Right hindlimb (tissue), 1 donor: ENCODE measurements at regions not wholly inside any gene's neighbourhood (a gene's known extent, or its start where the extent isn't known, plus 50 kb on each side); places are given as distances from the start of the nearest gene placed in this dataset.

Experiments
- DNase-seq: peaks from one replicate; pipeline ENCODE4 v3.0.0-alpha.2; 2018

DNA sequence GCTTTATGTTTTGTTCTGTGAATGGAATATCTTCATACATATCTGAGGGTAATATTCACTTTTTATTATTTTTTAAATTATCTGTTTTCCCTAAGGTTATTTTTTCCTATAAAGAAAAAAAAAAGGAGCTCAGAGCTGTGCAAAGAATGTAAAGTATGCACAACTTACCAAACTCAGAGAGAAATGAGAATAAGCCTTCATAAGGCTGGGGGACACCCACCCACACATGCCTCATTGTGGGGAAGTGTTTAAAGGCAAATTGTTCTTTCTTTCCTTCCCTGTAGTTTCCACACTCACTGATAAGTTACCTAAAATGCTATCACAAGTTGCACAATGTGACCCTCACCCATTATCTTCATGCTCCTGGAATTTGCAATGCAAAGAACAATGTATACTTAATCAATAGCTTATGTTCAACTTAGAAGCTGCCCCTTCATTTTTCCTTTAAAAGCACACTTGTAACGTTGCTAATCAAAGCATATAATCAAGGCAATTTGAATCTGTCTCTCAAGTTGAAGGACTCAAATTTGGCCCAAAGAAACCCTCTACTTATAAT is 108.1 kb downstream of the GNAT3 start:
- DNase-seq: no peak

DNA sequence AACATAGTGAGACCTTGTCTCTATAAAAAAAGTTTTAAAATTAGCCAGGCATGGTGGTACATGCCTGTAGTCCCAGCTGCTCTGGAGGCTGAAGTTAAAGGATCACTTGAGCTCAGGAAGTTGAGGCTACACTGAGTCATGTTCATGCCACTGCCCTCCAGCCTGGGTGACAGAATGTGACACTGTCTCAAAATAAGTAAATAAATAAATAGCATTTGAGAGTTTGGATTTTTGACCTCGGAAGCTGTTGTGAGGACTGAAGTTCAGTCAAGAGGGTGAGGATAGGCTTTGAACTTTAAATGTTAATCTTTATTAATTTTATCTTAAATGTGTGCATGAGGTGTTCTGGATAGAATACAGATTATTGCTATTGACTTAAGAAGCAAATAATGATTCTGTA is 110.2 kb downstream of the GNAT3 start:
- DNase-seq: no peak

DNA sequence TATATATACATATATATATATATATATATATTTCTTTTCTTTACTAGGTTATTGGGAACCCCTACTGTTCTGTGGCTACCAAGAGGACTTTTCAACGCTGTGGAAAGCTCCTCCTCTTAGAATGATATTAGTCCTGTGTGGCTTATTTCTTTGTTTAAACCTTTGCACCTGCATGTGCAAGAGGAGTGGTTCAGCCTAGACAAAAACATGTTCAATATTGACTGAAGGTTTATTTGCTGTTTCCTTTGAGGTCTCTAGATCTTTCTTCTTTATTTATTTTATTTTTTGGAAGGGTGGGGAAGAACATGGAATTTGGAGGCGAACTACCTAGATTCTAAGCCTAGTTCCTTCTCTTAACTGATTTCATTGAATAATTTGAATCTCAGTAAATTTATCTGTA is 118.1 kb downstream of the GNAT3 start:
- no peak for DNase-seq

- DNase-seq: no peak
These were observed 119.4 kb downstream of the GNAT3 start for GRCh38 chr7:80392229-80393169.

- no peak for DNase-seq
These were observed 124.2 kb downstream of the GNAT3 start for GRCh38 chr7:80387634-80388193.

DNA sequence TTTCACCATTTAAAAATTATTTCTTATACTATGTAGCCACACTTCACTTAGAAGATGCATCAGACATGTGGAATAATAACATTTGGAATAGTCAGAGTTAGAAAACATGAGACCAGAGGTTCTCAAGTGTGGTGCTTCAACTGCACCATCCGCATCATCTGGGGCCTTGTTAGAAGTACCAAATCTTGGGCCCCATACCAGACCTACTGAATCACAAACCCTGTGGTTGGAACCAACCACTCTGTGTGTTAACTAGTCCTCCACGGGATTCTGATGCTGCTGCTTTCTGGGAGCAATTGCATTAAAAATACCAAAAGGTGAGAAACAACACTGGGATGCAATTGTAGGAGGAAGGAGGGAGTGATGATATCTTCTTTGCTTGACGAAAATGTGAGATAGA is 125.2 kb downstream of the GNAT3 start:
- DNase-seq: no peak

DNA sequence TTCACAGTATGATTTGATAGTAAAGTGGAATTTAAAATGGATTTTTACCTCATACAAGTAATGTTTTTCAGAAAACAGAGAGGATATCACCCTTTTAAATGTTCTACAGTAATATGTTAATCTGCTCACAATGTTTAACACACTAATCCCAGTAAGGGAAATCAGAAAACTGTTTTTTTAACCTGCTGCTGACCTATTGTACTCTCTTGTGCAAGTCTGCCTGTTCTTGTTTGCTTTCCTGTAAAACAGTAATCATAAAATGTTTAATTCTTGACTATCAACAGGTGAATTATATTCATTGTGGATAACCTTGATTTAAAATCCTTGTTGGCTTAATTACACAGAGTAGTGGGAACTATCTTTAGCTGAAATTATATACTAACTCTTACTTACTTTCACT is 126.4 kb downstream of the GNAT3 start:
- DNase-seq: no peak

DNA sequence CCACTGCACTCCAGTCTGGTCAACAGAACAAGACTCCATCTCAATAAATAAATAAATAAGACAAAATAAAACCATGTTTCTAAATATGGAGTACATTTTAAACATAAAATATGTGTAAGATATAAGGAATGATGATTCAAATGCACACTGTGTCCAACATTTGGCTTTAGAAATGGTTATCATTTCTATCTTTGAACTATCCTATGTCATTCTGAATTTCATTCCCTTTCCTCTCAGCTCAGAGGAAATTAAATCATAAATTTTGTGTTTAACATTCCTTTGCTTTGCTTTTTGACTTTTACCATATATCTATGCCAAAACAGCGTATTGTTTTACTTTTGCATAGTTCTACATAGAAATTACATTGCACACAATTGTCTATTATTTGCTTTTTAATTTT is 130.9 kb downstream of the GNAT3 start:
- no peak for DNase-seq

DNA sequence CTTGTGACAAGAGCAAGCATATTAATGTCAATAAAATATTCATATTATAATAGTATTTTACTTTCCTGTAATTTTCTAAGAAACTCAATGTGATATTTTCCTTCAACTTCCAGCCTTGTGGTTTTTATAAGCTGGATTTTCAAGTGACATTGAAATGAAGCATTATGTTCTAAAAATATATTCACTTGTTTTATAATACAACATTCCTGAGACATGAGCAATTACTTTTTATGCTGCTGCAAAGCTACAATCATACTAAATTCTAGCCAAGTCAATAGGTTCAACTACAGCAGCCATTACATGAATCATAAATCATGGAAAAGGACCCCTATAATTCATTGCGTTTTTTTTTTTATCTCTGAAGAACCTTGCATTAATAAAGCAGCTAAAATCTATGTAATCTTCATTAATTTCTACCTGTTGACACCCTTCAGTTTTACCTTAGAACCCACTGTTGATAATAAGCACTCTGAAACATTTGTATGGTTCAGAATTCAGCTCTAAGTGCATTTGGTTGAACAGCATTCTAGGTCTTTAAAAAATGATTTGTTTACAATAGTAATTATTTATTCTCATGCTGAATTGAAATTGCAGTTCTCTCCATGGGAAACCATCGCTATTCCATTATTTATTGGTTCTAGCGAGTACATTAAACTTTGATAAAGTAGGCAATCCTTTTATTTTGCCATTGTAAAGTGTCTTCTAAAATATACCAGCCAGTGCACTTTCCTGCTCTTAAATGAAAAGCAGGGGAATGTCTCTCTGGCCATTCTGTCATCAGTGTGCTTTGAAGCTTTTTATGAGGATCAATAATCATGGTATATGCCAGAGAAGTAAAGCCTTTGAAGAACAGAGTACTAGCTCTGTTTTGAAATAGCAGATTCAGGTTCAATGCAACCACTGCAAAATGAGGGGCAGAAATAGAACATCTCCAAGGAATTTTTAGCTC is 132.6 kb downstream of the GNAT3 start:
- DNase-seq: no peak

DNA sequence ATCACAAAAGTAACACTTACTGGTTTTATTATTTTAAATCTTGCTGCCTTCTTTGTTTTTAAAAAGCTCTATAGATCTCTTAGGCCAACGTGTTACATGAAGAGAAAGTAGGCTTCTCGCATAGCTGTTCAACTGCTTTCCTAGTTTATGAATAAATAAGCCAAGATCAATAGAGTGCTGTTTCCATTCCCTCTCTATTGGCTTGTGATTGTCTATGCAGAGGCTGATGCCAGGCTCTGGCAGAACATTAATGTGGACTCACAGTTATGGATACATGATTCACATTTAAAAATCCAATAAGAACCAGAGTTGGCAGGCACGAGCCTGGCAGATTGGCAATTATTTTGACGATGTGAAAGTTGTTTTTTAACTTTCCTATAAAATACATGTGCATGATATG is 137.5 kb downstream of the GNAT3 start:
- DNase-seq: peak; percentile 23

- DNase-seq: no peak
These were observed 138.3 kb downstream of the GNAT3 start for GRCh38 chr7:80373429-80374032.

DNA sequence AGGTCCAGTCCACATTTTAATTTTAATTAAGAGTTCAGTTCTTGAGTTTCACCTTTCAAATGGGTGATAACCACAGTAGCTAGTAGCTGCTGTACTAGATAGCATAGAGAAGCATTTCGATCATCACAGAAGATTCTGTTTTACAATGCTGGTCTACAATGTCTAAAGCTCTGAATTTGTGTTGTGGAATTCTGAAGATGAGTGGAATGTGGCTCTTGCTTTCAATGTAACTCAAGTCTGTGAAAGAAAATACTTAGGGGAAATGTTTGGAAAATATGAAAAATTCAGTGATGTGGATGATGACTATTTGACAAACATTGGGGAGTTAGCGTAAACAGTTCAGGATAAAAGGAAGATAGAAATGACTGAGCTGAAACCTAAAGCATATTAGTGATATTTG is 139.4 kb downstream of the GNAT3 start:
- DNase-seq: no peak

- DNase-seq: no peak
These were observed 141.3 kb downstream of the GNAT3 start for GRCh38 chr7:80370587-80370986.

DNA sequence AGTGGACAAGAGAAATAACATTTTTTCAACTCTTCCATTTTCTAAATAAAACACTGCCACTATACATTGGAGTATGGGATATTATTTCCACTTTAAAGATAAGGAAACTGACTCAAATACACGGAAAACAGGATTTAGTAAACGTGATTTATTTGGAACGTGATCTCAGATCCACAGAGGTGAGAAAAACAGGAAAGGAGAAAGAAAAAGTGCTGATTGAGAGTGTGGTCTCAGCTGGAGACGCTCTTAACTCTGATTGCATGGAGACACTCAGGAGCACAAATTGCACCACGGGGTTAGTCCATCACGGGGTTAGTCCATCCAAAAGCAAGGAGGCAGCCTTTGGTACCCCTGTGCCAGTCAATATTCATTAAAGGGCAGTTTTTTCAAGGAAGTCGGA is 142.5 kb downstream of the GNAT3 start:
- DNase-seq: no peak

DNA sequence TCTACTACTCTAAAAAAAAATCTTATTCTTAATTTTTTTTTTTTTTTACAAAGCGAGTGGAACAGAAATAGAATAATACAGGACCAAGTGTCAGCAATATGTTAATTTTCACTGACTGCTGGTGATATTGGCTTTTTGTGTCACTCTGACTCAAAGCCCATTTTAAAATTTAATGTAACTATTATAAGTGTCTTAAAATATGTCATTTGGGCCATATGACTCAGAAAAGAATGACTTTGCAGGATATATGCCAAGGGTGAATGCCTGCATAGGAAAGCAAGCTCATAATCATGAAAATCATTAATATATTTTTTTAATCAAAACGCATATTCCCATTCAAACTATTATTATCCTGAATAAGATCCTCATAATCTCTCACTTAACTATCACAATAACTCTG is 149.2 kb downstream of the GNAT3 start:
- no peak for DNase-seq

- DNase-seq: no peak
These were observed 149.8 kb downstream of the GNAT3 start for GRCh38 chr7:80362010-80362618.

DNA sequence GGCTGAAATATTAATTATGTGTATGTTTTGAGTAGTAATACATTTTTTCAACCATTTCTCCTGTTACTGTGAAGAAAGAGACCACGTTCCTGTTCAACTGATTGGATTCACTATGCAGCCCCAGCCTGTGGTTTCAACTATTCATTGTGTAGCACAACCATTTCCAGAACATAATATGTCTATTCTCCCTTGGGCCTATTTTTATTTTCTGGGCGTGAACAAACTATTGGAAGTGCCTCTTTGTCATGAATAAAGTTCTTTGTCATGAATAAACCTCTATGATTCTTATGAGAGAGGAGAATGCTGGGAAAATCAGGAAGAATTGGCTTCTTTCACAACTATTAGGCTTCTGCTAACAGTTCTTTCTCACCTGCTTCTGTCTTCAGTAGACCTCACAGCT is 152.4 kb downstream of the GNAT3 start:
- no peak for DNase-seq

- no peak for DNase-seq
These were observed 152.8 kb downstream of the GNAT3 start for GRCh38 chr7:80359029-80359428.

- DNase-seq: no peak
These were observed 154.3 kb downstream of the GNAT3 start for GRCh38 chr7:80357530-80357929.

- no peak for DNase-seq
These were observed 161.4 kb downstream of the GNAT3 start for GRCh38 chr7:80350430-80350829.

DNA sequence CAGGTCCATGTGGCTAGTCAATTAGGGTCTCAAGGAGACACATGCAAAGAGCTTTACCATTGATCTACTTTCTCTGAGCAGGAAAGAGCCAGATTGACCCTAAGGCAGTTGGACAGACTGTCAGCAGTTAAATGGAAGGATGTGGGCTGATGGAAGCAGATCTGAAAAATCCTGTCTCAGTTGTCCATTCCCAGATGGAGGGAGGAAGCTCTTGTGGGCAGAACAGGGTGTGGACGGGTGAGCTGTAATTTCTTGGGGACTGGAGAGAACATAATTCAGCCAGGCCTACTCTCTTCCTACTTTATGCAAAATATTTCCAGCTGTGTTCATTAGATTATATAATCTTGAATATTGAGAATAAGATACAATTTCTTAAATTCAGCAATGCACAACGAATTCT is 163.6 kb downstream of the GNAT3 start:
- no peak for DNase-seq

DNA sequence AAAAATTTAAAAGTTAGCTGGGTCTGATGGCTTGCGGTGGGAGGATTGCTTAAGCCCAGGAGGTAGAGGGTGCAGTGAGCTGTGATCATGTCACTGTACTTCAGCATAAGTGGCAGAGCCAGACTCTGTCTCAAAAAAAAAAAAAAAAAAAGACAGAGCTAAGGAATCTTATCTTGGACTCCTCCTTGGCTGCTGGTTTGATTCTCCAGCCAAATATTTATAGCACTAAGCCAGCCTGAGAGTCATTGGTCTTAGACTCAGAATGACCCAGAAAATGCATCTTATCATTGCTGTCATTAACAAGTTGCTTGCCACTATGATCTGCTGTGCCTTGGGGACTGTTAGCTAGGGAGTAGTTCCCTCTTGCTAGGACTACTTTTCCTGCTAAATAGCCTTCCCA is 164.7 kb downstream of the GNAT3 start:
- DNase-seq: no peak
